ENCODE measurements at regions not wholly inside any gene's neighbourhood (a gene's known extent, or its start where the extent isn't known, plus 50 kb on each side); places are given as distances from the start of the nearest gene placed in this dataset.

- no peak for DNase-seq (ENCODE audit: low spot score)
- Histone ChIP-seq H3K4me1 (ENCODE audit: control insufficient read depth in 4 of 4, insufficient read depth in 4 of 4, low read length in 3 of 4) (no peaks in the 10 kb centered on the region), H3K4me3 (ENCODE audit: low read depth in 1 of 3, low read length in 3 of 3) (no peak overlapping the region), H3K9me3 (ENCODE audit: control insufficient read depth in 4 of 4, low read length in 3 of 4) (no peaks in the 10 kb centered on the region), H3K27me3 (ENCODE audit: control insufficient read depth in 4 of 4, insufficient read depth in 4 of 4, low read length in 3 of 4) (peaks cover 0 to 4% (median 0%) of the 10 kb centered on the region in 4 donors), H3K36me3 (ENCODE audit: control insufficient read depth in 4 of 4, insufficient read depth in 3 of 4, low read depth in 1 of 4, low read length in 3 of 4) (no peaks in the 10 kb centered on the region), H3K27ac (ENCODE audit: low read depth in 1 of 2, low read length in 2 of 2) (no peak overlapping the region), H3K9ac (ENCODE audit: low read depth in 1 of 2, low read length in 2 of 2) (no peak overlapping the region)
- 79% methylated on average over 6 of the region's 6 CpGs for WGBS
- TF ChIP-seq ZBTB33 (IDR thresholded peaks at IDR 0.05) = no peak
- TF ChIP-seq YY1 (IDR thresholded peaks at IDR 0.05) = no peak
- TF ChIP-seq, protein P1, sequence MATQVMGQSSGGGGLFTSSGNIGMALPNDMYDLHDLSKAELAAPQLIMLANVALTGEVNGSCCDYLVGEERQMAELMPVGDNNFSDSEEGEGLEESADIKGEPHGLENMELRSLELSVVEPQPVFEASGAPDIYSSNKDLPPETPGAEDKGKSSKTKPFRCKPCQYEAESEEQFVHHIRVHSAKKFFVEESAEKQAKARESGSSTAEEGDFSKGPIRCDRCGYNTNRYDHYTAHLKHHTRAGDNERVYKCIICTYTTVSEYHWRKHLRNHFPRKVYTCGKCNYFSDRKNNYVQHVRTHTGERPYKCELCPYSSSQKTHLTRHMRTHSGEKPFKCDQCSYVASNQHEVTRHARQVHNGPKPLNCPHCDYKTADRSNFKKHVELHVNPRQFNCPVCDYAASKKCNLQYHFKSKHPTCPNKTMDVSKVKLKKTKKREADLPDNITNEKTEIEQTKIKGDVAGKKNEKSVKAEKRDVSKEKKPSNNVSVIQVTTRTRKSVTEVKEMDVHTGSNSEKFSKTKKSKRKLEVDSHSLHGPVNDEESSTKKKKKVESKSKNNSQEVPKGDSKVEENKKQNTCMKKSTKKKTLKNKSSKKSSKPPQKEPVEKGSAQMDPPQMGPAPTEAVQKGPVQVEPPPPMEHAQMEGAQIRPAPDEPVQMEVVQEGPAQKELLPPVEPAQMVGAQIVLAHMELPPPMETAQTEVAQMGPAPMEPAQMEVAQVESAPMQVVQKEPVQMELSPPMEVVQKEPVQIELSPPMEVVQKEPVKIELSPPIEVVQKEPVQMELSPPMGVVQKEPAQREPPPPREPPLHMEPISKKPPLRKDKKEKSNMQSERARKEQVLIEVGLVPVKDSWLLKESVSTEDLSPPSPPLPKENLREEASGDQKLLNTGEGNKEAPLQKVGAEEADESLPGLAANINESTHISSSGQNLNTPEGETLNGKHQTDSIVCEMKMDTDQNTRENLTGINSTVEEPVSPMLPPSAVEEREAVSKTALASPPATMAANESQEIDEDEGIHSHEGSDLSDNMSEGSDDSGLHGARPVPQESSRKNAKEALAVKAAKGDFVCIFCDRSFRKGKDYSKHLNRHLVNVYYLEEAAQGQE (IDR thresholded peaks at IDR 0.05) = no peak
- no peak for TF ChIP-seq FOXA1 (IDR thresholded peaks at IDR 0.05)
- TF ChIP-seq RXRA (IDR thresholded peaks at IDR 0.05) = no peak
- TF ChIP-seq HNF4G (IDR thresholded peaks at IDR 0.05) = no peak
- TF ChIP-seq ATF3 (IDR thresholded peaks at IDR 0.05) = no peak
- TF ChIP-seq, protein P2, sequence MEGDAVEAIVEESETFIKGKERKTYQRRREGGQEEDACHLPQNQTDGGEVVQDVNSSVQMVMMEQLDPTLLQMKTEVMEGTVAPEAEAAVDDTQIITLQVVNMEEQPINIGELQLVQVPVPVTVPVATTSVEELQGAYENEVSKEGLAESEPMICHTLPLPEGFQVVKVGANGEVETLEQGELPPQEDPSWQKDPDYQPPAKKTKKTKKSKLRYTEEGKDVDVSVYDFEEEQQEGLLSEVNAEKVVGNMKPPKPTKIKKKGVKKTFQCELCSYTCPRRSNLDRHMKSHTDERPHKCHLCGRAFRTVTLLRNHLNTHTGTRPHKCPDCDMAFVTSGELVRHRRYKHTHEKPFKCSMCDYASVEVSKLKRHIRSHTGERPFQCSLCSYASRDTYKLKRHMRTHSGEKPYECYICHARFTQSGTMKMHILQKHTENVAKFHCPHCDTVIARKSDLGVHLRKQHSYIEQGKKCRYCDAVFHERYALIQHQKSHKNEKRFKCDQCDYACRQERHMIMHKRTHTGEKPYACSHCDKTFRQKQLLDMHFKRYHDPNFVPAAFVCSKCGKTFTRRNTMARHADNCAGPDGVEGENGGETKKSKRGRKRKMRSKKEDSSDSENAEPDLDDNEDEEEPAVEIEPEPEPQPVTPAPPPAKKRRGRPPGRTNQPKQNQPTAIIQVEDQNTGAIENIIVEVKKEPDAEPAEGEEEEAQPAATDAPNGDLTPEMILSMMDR (IDR thresholded peaks at IDR 0.05; ENCODE audit: low read depth, low read length, missing input control) = no peak
- no peak for TF ChIP-seq TAF1 (conservative IDR thresholded peaks at IDR 0.05)
Measured at GRCh38 chr1:38735651-38736161, 123.9 kb downstream of the RRAGC start.

DNA sequence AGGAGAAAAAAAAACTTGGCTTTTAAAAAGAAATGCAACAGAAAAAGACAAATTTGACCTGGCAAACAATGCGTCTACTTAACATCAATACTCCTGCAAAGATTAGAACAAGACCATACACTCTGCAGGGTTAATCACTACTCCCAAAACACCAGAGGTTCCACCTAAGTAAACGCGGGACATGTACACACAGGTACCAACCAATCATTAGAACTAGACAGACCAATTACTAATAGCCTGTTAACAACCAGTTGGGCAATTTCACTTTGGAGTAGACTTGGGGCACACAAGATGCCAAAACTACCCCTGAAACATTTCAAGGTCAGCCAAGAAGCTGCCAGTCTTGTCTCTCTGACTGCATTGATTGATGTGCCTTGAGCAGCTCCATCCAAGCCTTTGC, 125.8 kb downstream of the RRAGC start:
- H3K27me3 ChIP-seq (ENCODE audit: control insufficient read depth in 4 of 4, insufficient read depth in 4 of 4, low read length in 3 of 4) = peaks cover 0 to 4% (median 0%) of the 10 kb centered on the region in 4 donors
- H3K27ac ChIP-seq (ENCODE audit: low read depth in 1 of 2, low read length in 2 of 2) = no peak overlapping the region
- no peaks in the 10 kb centered on the region for H3K9me3 ChIP-seq (ENCODE audit: control insufficient read depth in 4 of 4, low read length in 3 of 4)
- no peak overlapping the region for H3K4me3 ChIP-seq (ENCODE audit: low read depth in 1 of 3, low read length in 3 of 3)
- no peak overlapping the region for H3K9ac ChIP-seq (ENCODE audit: low read depth in 1 of 2, low read length in 2 of 2)
- H3K36me3 ChIP-seq (ENCODE audit: control insufficient read depth in 4 of 4, insufficient read depth in 3 of 4, low read depth in 1 of 4, low read length in 3 of 4) = no peaks in the 10 kb centered on the region
- 36% methylated on average over 3 of the region's 3 CpGs for WGBS
- H3K4me1 ChIP-seq (ENCODE audit: control insufficient read depth in 4 of 4, insufficient read depth in 4 of 4, low read length in 3 of 4) = no peaks in the 10 kb centered on the region
- DNase-seq (ENCODE audit: low spot score) = no peak
- TF ChIP-seq, protein P2 (IDR thresholded peaks at IDR 0.05; ENCODE audit: low read depth, low read length, missing input control) = no peak
- TF ChIP-seq YY1 (IDR thresholded peaks at IDR 0.05) = no peak
- TF ChIP-seq FOXA1 (IDR thresholded peaks at IDR 0.05) = no peak
- TF ChIP-seq GABPA (IDR thresholded peaks at IDR 0.05 in 1 of 2, conservative IDR thresholded peaks at IDR 0.05 in 1 of 2) = no peak
- no peak for TF ChIP-seq RAD21 (IDR thresholded peaks at IDR 0.05)
- no peak for TF ChIP-seq TAF1 (conservative IDR thresholded peaks at IDR 0.05)
- TF ChIP-seq ATF3 (IDR thresholded peaks at IDR 0.05) = no peak
- no peak for TF ChIP-seq RXRA (IDR thresholded peaks at IDR 0.05)
- no peak for TF ChIP-seq SP1 (IDR thresholded peaks at IDR 0.05)
- TF ChIP-seq, protein P3, sequence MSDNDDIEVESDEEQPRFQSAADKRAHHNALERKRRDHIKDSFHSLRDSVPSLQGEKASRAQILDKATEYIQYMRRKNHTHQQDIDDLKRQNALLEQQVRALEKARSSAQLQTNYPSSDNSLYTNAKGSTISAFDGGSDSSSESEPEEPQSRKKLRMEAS (IDR thresholded peaks at IDR 0.05) = no peak
- TF ChIP-seq, protein P1 (IDR thresholded peaks at IDR 0.05) = no peak
- TF ChIP-seq ZBTB33 (IDR thresholded peaks at IDR 0.05) = no peak

All from liver (tissue), 8 donors.